ENCODE measurements at regions not wholly inside any gene's neighbourhood (a gene's known extent, or its start where the extent isn't known, plus 50 kb on each side); places are given as distances from the start of the nearest gene placed in this dataset.

DNA sequence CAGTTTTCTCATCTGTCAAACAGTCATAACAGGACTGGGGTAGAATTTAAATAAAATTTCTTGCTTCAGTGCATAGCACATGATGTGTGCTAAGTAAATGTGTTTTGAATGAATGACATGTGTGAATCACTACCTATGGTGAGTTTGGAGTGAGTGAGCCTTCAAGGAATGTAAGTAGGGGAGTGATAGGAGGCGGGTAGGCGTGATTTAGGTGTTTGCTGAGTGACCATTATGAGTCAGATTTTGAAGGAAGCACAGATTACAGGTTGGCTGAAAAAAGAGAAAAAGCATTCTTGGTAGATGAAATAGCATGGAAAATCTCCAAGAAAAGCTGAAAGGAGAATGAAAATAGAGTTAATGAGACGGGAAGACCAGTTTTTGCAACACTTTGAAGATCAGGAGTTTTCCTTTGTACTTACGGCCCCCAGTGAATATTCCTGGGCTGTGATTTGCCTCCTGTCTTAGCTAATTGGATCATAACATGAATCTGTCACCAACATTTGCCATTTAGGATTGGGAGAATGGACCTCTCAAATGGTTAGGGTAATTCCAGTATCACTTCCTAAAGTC, 136.9 kb upstream of the GATA6 start:
- H3K27ac ChIP-seq, result no peak overlapping the region
- no peak overlapping the region for H3K4me3 ChIP-seq (ENCODE audit: low read depth, low read length)
- H3K9me3 ChIP-seq (ENCODE audit: severe bottlenecking), result no peaks in the 10 kb centered on the region
- no peaks in the 10 kb centered on the region for H3K36me3 ChIP-seq
- H3K27me3 ChIP-seq (ENCODE audit: insufficient read depth, low read depth, severe bottlenecking), result no peaks in the 10 kb centered on the region
- DNase-seq, result no peak
- TF ChIP-seq, protein P1, sequence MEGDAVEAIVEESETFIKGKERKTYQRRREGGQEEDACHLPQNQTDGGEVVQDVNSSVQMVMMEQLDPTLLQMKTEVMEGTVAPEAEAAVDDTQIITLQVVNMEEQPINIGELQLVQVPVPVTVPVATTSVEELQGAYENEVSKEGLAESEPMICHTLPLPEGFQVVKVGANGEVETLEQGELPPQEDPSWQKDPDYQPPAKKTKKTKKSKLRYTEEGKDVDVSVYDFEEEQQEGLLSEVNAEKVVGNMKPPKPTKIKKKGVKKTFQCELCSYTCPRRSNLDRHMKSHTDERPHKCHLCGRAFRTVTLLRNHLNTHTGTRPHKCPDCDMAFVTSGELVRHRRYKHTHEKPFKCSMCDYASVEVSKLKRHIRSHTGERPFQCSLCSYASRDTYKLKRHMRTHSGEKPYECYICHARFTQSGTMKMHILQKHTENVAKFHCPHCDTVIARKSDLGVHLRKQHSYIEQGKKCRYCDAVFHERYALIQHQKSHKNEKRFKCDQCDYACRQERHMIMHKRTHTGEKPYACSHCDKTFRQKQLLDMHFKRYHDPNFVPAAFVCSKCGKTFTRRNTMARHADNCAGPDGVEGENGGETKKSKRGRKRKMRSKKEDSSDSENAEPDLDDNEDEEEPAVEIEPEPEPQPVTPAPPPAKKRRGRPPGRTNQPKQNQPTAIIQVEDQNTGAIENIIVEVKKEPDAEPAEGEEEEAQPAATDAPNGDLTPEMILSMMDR (IDR thresholded peaks at IDR 0.05; ENCODE audit: low read depth, low read length), result no peak

DNA sequence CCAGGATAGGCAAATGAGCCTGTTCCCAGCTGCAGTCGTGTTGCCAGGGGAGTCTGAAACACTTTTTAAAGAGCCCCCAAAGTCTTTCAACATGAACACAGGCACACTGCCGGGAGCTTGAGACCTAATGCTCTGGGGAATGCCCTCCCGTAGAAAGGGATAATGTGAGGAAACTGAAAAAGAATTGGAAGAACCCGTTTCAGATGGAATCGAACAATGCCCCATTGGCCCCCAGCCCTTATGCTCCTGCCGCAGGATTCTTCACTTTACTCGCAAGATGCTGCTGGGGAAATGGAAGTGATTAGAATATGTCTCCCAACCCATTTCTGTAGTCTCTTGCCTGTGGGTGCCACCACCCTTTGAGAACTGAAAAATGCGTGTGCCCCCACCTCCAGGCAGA, 136.3 kb upstream of the GATA6 start:
- no peak for DNase-seq
- Histone ChIP-seq H3K36me3 (no peaks in the 10 kb centered on the region), H3K4me3 (ENCODE audit: low read depth, low read length) (no peak overlapping the region), H3K27ac (no peak overlapping the region), H3K9me3 (ENCODE audit: severe bottlenecking) (no peaks in the 10 kb centered on the region), H3K27me3 (ENCODE audit: insufficient read depth, low read depth, severe bottlenecking) (no peaks in the 10 kb centered on the region)
- TF ChIP-seq, protein P1 (IDR thresholded peaks at IDR 0.05; ENCODE audit: low read depth, low read length), result no peak

DNA sequence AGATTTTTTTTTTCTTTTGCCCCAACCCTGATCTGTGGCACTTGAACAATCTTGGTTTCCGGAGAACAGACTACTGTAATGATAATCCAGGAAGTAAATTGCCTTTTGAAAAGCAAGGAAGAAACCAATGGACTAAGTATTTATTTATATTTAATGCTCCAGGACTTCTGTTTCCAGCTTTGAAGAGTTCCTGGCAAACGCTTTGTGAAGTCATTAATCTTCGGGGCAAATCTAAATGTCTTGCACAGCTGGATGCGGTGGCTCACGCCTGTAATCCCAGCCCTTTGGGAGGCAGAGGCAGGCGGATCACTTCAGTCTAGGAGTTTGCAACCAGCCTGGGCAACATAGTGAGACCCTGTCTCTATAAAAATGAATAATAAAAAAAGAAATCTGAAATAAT, 135.1 kb upstream of the GATA6 start:
- H3K36me3 ChIP-seq, result no peaks in the 10 kb centered on the region
- no peaks in the 10 kb centered on the region for H3K9me3 ChIP-seq (ENCODE audit: severe bottlenecking)
- H3K4me3 ChIP-seq (ENCODE audit: low read depth, low read length), result no peak overlapping the region
- TF ChIP-seq, protein P1 (IDR thresholded peaks at IDR 0.05; ENCODE audit: low read depth, low read length), result no peak
- no peak overlapping the region for H3K27ac ChIP-seq
- no peak for DNase-seq
- no peaks in the 10 kb centered on the region for H3K27me3 ChIP-seq (ENCODE audit: insufficient read depth, low read depth, severe bottlenecking)

DNA sequence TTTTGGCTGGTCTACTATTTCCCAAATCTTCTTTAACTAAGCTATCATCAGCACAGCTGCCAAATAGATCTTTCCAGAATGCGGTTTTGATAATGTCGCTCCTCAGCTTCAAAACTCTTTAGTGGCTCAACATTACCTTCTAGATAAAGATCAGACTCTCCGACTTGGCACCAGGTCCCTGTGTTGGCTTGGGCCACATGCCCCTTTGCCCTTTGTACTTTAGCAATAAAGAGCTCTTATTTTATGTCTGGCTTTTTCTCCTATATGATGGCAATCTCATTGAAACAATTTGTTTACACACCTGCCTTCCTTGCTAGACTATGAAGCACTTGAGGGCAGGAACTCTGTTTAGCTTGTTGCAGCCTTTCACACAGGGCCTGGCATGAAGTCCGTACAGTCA, 128.9 kb upstream of the GATA6 start:
- TF ChIP-seq, protein P1 (IDR thresholded peaks at IDR 0.05; ENCODE audit: low read depth, low read length), result no peak
- Histone ChIP-seq H3K27ac (no peak overlapping the region), H3K36me3 (no peaks in the 10 kb centered on the region), H3K27me3 (ENCODE audit: insufficient read depth, low read depth, severe bottlenecking) (peaks cover 7% of the 10 kb centered on the region), H3K4me3 (ENCODE audit: low read depth, low read length) (no peak overlapping the region), H3K9me3 (ENCODE audit: severe bottlenecking) (no peaks in the 10 kb centered on the region)
- DNase-seq, result no peak

DNA sequence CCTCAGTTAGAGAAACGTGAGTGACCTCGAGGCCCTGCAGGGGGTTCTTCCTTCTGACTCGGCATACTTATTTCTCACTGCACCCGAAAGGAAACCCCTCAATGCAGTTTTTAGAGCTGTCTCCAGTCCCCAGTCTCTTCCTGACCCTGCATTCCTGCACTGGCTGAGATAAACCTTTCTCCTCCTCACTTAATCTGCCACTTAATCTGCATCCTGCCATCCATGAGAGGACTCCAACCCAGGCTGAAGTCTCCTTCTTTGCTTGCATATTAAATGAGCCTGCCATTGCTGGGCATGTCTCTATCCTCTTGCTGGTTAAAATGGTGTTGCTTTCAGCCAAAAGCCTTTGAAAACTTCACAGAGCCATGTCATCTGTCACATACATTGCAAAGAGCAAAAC, 125.6 kb upstream of the GATA6 start:
- DNase-seq, result no peak
- H3K27me3 ChIP-seq (ENCODE audit: insufficient read depth, low read depth, severe bottlenecking), result peaks cover 7% of the 10 kb centered on the region
- H3K36me3 ChIP-seq, result no peaks in the 10 kb centered on the region
- no peaks in the 10 kb centered on the region for H3K9me3 ChIP-seq (ENCODE audit: severe bottlenecking)
- TF ChIP-seq, protein P1 (IDR thresholded peaks at IDR 0.05; ENCODE audit: low read depth, low read length), result no peak
- H3K27ac ChIP-seq, result no peak overlapping the region
- no peak overlapping the region for H3K4me3 ChIP-seq (ENCODE audit: low read depth, low read length)
